WTC11 (cell line): ENCODE measurements at regions not wholly inside any gene's neighbourhood (a gene's known extent, or its start where the extent isn't known, plus 50 kb on each side); places are given as distances from the start of the nearest gene placed in this dataset.
"Not testable (repeated sequence)": the region's sequence is repeated elsewhere in the genome, so short reads cannot be mapped to it uniquely, and the experiment has no call there.

Source experiments
- ATAC-seq: fragments of 200-7000 bp; cut with Tn5 transposase; 2 replicates; pipeline ENCODE4 v1.10.0; 2021; ENCODE audit warnings: mild to moderate bottlenecking, moderate library complexity
- CTCF ChIA-PET: fragments of 300-600 bp; sonication (Branson Sonifier 250); formaldehyde crosslinking; loops from one replicate; lab custom pipeline; 2021; ENCODE audit warnings: antibody characterized with exemption; lab: Charles Lee
- POLR2A ChIA-PET: fragments of 350-600 bp; sonication (Branson Sonifier 250); formaldehyde crosslinking; loops from one replicate; lab custom pipeline; 2021; ENCODE audit warnings: antibody characterized with exemption; lab: Charles Lee
- DNase-seq: peaks from one replicate; pipeline ENCODE4 v3.0.0; 2021; ENCODE audit warnings: low spot score
- H3K27ac Mint-ChIP-seq: 2 replicates; pipeline ENCODE4 v1.8.0; 2021; ENCODE audit warnings: mixed read lengths
- H3K27me3 Mint-ChIP-seq: 2 replicates; pipeline ENCODE4 v1.8.0; 2021; ENCODE audit warnings: low read depth, mild to moderate bottlenecking, moderate library complexity, mixed read lengths
- H3K36me3 Mint-ChIP-seq: 2 replicates; pipeline ENCODE4 v1.8.0; 2021; ENCODE audit warnings: mixed read lengths
- H3K4me1 Mint-ChIP-seq: 2 replicates; pipeline ENCODE4 v1.8.0; 2022; ENCODE audit warnings: mixed read lengths
- H3K4me3 Mint-ChIP-seq: 2 replicates; pipeline ENCODE4 v1.8.0; 2021; ENCODE audit warnings: mild to moderate bottlenecking, moderate library complexity, mixed read lengths
- H3K9me3 Mint-ChIP-seq: 2 replicates; pipeline ENCODE4 v1.8.0; 2021; ENCODE audit warnings: mixed read lengths
- ATF1 ChIP-seq: sonication (generic); formaldehyde crosslinking; IDR thresholded peaks from 2 replicates; pipeline ENCODE4 v1.8.1; 2023; ENCODE audit warnings: mild to moderate bottlenecking, moderate library complexity, missing genetic modification reagents
- FOXK1 ChIP-seq: sonication (generic); formaldehyde crosslinking; IDR thresholded peaks from 2 replicates; pipeline ENCODE4 v1.8.0; 2022; ENCODE audit warnings: mild to moderate bottlenecking, moderate library complexity, missing genetic modification reagents
- KAT7 ChIP-seq: sonication (generic); formaldehyde crosslinking; IDR thresholded peaks from 2 replicates; pipeline ENCODE4 v1.8.1; 2023; ENCODE audit warnings: missing genetic modification reagents, mild to moderate bottlenecking, borderline replicate concordance
- MYBL2 ChIP-seq: sonication (generic); formaldehyde crosslinking; IDR thresholded peaks from 2 replicates; pipeline ENCODE4 v1.8.1; 2023; ENCODE audit warnings: mild to moderate bottlenecking, moderate library complexity, missing genetic modification reagents
- NFATC4 ChIP-seq: fragments of 250-450 bp; sonication (Bioruptor Pico); IDR thresholded peaks from 2 replicates; pipeline ENCODE4 v1.9.0; 2021; ENCODE audit warnings: mild to moderate bottlenecking
- NFE2L1 ChIP-seq: sonication (generic); formaldehyde crosslinking; IDR thresholded peaks from 2 replicates; pipeline ENCODE4 v1.8.1; 2023; ENCODE audit warnings: missing genetic modification reagents
- NFYB ChIP-seq: sonication (generic); formaldehyde crosslinking; conservative IDR thresholded peaks from 2 replicates; pipeline ENCODE4 v1.8.0; 2022; ENCODE audit warnings: low read depth, missing genetic modification reagents
- RORB ChIP-seq: fragments of 250-450 bp; sonication (Bioruptor Pico); IDR thresholded peaks from 2 replicates; pipeline ENCODE4 v1.9.0; 2021; ENCODE audit warnings: mild to moderate bottlenecking
- SMAD4 ChIP-seq: sonication (generic); formaldehyde crosslinking; IDR thresholded peaks from 2 replicates; pipeline ENCODE4 v1.8.0; 2022; ENCODE audit warnings: mild to moderate bottlenecking, missing genetic modification reagents
- SP1 ChIP-seq: sonication (generic); formaldehyde crosslinking; conservative IDR thresholded peaks from 2 replicates; pipeline ENCODE4 v1.8.1; 2022; ENCODE audit warnings: missing genetic modification reagents
- ZNF121 ChIP-seq: sonication (generic); formaldehyde crosslinking; IDR thresholded peaks from 2 replicates; pipeline ENCODE4 v1.8.0; 2023; ENCODE audit warnings: missing genetic modification reagents
- TF ChIP-seq, protein P1 (sequence below): sonication (generic); formaldehyde crosslinking; IDR thresholded peaks from 2 replicates; pipeline ENCODE4 v1.8.1; 2023; ENCODE audit warnings: mild to moderate bottlenecking, missing genetic modification reagents
- TF ChIP-seq, protein P2 (sequence below): sonication (generic); formaldehyde crosslinking; IDR thresholded peaks from 2 replicates; pipeline ENCODE4 v1.8.1; 2023; ENCODE audit warnings: mild to moderate bottlenecking, missing genetic modification reagents, moderate library complexity
- TF ChIP-seq, protein P3 (sequence below): fragments of 250-450 bp; sonication (Bioruptor Pico); IDR thresholded peaks from 2 replicates; pipeline ENCODE4 v1.9.0; 2021; ENCODE audit warnings: mild to moderate bottlenecking
- TF ChIP-seq, protein P4 (sequence below): sonication (generic); formaldehyde crosslinking; IDR thresholded peaks from 2 replicates; pipeline ENCODE4 v1.8.1; 2022; ENCODE audit warnings: low read depth, missing genetic modification reagents, borderline replicate concordance
- TF ChIP-seq, protein P5 (sequence below): sonication (generic); formaldehyde crosslinking; IDR thresholded peaks from 2 replicates; pipeline ENCODE4 v1.8.1; 2022; ENCODE audit warnings: missing genetic modification reagents, borderline replicate concordance
- TF ChIP-seq, protein P6 (sequence below): sonication (generic); formaldehyde crosslinking; IDR thresholded peaks from 2 replicates; pipeline ENCODE4 v1.8.1; 2022; ENCODE audit warnings: mild to moderate bottlenecking, moderate library complexity, missing genetic modification reagents
- TF ChIP-seq, protein P7 (sequence below): sonication (generic); formaldehyde crosslinking; IDR thresholded peaks from 2 replicates; pipeline ENCODE4 v1.8.1; 2023; ENCODE audit warnings: mild to moderate bottlenecking, missing genetic modification reagents, borderline replicate concordance
- TF ChIP-seq, protein P8 (sequence below): sonication (generic); formaldehyde crosslinking; IDR thresholded peaks from 2 replicates; pipeline ENCODE4 v1.8.0; 2022; ENCODE audit warnings: mild to moderate bottlenecking, missing genetic modification reagents

DNA sequence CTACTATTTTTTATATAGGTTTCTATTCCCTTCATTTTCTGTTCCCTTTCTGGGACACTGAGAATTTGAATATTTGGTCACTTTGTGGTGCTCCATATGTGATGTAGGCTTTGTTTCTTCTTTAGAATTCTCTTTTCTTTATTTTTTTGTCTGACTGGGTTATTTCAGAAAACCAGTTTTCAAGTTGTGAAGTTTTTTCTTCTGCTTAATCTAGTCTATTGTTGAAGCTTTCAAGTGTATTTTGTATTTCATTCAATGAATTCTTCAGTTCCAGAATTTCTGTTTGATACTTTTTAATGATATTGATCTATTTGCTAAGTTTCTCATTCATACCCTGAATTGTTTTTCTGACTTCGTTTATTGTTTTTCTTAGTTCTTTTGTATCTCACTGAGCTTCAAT is 96.2 kb upstream of the HAND2 start (continued):
- TF ChIP-seq, protein P1, sequence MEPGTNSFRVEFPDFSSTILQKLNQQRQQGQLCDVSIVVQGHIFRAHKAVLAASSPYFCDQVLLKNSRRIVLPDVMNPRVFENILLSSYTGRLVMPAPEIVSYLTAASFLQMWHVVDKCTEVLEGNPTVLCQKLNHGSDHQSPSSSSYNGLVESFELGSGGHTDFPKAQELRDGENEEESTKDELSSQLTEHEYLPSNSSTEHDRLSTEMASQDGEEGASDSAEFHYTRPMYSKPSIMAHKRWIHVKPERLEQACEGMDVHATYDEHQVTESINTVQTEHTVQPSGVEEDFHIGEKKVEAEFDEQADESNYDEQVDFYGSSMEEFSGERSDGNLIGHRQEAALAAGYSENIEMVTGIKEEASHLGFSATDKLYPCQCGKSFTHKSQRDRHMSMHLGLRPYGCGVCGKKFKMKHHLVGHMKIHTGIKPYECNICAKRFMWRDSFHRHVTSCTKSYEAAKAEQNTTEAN: no peak
- TF ChIP-seq, protein P2, sequence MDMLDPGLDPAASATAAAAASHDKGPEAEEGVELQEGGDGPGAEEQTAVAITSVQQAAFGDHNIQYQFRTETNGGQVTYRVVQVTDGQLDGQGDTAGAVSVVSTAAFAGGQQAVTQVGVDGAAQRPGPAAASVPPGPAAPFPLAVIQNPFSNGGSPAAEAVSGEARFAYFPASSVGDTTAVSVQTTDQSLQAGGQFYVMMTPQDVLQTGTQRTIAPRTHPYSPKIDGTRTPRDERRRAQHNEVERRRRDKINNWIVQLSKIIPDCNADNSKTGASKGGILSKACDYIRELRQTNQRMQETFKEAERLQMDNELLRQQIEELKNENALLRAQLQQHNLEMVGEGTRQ (CRISPR knock-in tag): no peak
- TF ChIP-seq MYBL2 (CRISPR knock-in tag) (no peak), NFYB (CRISPR knock-in tag) (no peak), FOXK1 (no peak), ATF1 (CRISPR knock-in tag) (no peak)
- TF ChIP-seq, protein P3, sequence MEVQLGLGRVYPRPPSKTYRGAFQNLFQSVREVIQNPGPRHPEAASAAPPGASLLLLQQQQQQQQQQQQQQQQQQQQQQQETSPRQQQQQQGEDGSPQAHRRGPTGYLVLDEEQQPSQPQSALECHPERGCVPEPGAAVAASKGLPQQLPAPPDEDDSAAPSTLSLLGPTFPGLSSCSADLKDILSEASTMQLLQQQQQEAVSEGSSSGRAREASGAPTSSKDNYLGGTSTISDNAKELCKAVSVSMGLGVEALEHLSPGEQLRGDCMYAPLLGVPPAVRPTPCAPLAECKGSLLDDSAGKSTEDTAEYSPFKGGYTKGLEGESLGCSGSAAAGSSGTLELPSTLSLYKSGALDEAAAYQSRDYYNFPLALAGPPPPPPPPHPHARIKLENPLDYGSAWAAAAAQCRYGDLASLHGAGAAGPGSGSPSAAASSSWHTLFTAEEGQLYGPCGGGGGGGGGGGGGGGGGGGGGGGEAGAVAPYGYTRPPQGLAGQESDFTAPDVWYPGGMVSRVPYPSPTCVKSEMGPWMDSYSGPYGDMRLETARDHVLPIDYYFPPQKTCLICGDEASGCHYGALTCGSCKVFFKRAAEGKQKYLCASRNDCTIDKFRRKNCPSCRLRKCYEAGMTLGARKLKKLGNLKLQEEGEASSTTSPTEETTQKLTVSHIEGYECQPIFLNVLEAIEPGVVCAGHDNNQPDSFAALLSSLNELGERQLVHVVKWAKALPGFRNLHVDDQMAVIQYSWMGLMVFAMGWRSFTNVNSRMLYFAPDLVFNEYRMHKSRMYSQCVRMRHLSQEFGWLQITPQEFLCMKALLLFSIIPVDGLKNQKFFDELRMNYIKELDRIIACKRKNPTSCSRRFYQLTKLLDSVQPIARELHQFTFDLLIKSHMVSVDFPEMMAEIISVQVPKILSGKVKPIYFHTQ (CRISPR knock-in tag): no peak
- TF ChIP-seq, protein P4, sequence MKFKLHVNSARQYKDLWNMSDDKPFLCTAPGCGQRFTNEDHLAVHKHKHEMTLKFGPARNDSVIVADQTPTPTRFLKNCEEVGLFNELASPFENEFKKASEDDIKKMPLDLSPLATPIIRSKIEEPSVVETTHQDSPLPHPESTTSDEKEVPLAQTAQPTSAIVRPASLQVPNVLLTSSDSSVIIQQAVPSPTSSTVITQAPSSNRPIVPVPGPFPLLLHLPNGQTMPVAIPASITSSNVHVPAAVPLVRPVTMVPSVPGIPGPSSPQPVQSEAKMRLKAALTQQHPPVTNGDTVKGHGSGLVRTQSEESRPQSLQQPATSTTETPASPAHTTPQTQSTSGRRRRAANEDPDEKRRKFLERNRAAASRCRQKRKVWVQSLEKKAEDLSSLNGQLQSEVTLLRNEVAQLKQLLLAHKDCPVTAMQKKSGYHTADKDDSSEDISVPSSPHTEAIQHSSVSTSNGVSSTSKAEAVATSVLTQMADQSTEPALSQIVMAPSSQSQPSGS (CRISPR knock-in tag): no peak
- TF ChIP-seq, protein P5, sequence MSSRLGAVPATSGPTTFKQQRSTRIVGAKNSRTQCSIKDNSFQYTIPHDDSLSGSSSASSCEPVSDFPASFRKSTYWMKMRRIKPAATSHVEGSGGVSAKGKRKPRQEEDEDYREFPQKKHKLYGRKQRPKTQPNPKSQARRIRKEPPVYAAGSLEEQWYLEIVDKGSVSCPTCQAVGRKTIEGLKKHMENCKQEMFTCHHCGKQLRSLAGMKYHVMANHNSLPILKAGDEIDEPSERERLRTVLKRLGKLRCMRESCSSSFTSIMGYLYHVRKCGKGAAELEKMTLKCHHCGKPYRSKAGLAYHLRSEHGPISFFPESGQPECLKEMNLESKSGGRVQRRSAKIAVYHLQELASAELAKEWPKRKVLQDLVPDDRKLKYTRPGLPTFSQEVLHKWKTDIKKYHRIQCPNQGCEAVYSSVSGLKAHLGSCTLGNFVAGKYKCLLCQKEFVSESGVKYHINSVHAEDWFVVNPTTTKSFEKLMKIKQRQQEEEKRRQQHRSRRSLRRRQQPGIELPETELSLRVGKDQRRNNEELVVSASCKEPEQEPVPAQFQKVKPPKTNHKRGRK (CRISPR knock-in tag): no peak

DNA sequence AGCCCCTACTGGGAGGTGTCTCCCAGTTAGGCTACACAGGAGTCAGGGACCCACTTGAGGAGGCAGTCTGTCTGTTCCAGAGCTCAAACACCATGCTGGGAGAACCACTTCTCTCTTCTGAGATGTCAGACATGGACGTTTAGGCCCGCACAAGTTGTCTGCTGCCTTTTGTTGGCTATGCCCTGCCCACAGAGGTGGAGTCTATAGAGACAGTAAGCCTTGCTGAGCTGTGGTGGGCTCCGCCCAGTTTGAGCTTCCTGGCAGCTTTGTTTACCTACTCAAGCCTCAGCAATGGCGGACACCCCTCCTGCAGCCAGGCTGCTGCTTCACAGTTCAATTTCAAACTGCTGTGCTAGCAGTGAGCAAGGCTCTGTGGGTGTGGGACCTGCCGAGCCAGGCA is 88.6 kb upstream of the HAND2 start:
- CTCF ChIA-PET, H3K27ac Mint-ChIP-seq, ATAC-seq, H3K27me3 Mint-ChIP-seq, POLR2A ChIA-PET, H3K4me3 Mint-ChIP-seq, DNase-seq: not testable (repeated sequence)
- Mint-ChIP-seq H3K4me1 (peaks cover 15% of the 10 kb centered on the region), H3K9me3 (peaks cover 59% of the 10 kb centered on the region), H3K36me3 (peaks cover 39% of the 10 kb centered on the region)

DNA sequence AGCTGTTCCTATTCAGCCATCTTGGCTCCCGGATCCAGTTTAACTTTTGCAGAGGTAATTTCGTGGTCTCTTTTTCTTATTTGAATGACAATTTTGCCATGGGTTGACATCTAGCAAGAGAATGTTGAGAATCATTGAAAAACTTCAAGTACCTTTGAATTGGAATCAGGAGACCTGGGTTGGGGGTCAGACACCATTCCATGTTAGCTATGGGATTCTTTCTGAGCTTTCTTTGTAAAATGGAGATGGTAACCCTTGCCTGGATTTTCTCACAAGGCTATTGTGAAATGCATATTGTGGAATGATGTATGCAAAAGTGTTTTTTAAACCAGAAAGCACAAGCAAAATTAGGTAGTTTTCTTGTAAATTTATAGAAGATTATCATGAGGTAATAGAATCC is 79.1 kb upstream of the HAND2 start:
- H3K4me3 Mint-ChIP-seq: peak overlapping the region; percentile 73

More for the DNA sequence above, 79.1 kb upstream of the HAND2 start:
- ChIA-PET POLR2A (no interaction called here), CTCF (interaction anchor here (1.1 to 1.4 kb wide), 2 partner anchors 33 to 143 kb away, joined by 4 to 5 read pairs; no protein-coding TSS in a partner anchor)
- peaks cover 9% of the 10 kb centered on the region; the same call in 1 of the 2 replicates for H3K36me3 Mint-ChIP-seq
- H3K9me3 Mint-ChIP-seq: peaks cover 18% of the 10 kb centered on the region
- peaks cover 12% of the 10 kb centered on the region for H3K27me3 Mint-ChIP-seq
- ATAC-seq (no peak), DNase-seq (no peak)
- H3K4me1 Mint-ChIP-seq: peaks cover 16% of the 10 kb centered on the region
- peak overlapping the region; percentile 82 for H3K27ac Mint-ChIP-seq
- TF ChIP-seq KAT7 (no peak), NFE2L1 (CRISPR knock-in tag) (no peak), NFATC4 (CRISPR knock-in tag) (no peak), SP1 (CRISPR knock-in tag) (no peak), RORB (CRISPR knock-in tag) (no peak), ZNF121 (CRISPR knock-in tag) (no peak), SMAD4 (CRISPR knock-in tag) (no peak)
- TF ChIP-seq, protein P6, sequence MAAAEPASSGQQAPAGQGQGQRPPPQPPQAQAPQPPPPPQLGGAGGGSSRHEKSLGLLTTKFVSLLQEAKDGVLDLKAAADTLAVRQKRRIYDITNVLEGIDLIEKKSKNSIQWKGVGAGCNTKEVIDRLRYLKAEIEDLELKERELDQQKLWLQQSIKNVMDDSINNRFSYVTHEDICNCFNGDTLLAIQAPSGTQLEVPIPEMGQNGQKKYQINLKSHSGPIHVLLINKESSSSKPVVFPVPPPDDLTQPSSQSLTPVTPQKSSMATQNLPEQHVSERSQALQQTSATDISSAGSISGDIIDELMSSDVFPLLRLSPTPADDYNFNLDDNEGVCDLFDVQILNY: no peak
- TF ChIP-seq, protein P7, sequence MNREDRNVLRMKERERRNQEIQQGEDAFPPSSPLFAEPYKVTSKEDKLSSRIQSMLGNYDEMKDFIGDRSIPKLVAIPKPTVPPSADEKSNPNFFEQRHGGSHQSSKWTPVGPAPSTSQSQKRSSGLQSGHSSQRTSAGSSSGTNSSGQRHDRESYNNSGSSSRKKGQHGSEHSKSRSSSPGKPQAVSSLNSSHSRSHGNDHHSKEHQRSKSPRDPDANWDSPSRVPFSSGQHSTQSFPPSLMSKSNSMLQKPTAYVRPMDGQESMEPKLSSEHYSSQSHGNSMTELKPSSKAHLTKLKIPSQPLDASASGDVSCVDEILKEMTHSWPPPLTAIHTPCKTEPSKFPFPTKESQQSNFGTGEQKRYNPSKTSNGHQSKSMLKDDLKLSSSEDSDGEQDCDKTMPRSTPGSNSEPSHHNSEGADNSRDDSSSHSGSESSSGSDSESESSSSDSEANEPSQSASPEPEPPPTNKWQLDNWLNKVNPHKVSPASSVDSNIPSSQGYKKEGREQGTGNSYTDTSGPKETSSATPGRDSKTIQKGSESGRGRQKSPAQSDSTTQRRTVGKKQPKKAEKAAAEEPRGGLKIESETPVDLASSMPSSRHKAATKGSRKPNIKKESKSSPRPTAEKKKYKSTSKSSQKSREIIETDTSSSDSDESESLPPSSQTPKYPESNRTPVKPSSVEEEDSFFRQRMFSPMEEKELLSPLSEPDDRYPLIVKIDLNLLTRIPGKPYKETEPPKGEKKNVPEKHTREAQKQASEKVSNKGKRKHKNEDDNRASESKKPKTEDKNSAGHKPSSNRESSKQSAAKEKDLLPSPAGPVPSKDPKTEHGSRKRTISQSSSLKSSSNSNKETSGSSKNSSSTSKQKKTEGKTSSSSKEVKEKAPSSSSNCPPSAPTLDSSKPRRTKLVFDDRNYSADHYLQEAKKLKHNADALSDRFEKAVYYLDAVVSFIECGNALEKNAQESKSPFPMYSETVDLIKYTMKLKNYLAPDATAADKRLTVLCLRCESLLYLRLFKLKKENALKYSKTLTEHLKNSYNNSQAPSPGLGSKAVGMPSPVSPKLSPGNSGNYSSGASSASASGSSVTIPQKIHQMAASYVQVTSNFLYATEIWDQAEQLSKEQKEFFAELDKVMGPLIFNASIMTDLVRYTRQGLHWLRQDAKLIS: no peak
- TF ChIP-seq, protein P8, sequence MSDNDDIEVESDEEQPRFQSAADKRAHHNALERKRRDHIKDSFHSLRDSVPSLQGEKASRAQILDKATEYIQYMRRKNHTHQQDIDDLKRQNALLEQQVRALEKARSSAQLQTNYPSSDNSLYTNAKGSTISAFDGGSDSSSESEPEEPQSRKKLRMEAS (CRISPR knock-in tag): no peak
